Prostate gland (tissue), 2 donors: ENCODE measurements at regions not wholly inside any gene's neighbourhood (a gene's known extent, or its start where the extent isn't known, plus 50 kb on each side); places are given as distances from the start of the nearest gene placed in this dataset.

Experiments used
- POLR2AphosphoS5 ChIP-seq: sonication (generic); formaldehyde crosslinking; IDR thresholded peaks from one replicate; pipeline ENCODE4 v1.6.1; 2017; ENCODE audit warnings: antibody characterized with exemption
- TF ChIP-seq, protein P1 (sequence below), 4 experiments: fragments of 200-600 bp in 2 of 4; fragments of 450-650 bp in 2 of 4; sonication (generic) in 2 of 4; IDR thresholded peaks; 1 replicate in 3 of 4; 2 replicates in 1 of 4; pipeline ENCODE4 v1.5.1; 2016 to 2019; ENCODE audit warnings: antibody characterized with exemption in 4 of 4, mild to moderate bottlenecking in 2 of 4, moderate library complexity in 2 of 4

DNA sequence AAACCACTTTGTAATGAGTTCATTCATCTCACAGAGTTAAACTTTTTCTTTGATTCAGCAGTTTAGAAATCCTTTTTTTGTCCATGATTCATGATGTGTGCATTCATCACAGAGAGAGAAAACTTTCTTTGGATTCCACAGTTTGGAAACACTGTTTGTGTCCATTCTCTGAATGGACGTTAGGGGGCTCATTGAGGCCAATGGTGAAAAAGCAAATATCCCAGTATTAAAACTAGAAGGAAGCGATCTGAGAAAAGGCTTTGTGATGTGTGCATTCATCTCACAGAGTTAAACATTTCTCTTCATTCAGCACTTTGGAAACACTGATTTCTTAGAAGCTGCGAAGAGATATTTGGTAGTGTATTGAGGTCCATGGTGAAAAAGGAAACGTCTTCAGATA, 155.6 kb upstream of the TRIM48 start:
- no peak for TF ChIP-seq POLR2AphosphoS5
- TF ChIP-seq, protein P1, sequence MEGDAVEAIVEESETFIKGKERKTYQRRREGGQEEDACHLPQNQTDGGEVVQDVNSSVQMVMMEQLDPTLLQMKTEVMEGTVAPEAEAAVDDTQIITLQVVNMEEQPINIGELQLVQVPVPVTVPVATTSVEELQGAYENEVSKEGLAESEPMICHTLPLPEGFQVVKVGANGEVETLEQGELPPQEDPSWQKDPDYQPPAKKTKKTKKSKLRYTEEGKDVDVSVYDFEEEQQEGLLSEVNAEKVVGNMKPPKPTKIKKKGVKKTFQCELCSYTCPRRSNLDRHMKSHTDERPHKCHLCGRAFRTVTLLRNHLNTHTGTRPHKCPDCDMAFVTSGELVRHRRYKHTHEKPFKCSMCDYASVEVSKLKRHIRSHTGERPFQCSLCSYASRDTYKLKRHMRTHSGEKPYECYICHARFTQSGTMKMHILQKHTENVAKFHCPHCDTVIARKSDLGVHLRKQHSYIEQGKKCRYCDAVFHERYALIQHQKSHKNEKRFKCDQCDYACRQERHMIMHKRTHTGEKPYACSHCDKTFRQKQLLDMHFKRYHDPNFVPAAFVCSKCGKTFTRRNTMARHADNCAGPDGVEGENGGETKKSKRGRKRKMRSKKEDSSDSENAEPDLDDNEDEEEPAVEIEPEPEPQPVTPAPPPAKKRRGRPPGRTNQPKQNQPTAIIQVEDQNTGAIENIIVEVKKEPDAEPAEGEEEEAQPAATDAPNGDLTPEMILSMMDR (IDR thresholded peaks at IDR 0.05) = no peak
